ENCODE measurements at regions not wholly inside any gene's neighbourhood (a gene's known extent, or its start where the extent isn't known, plus 50 kb on each side); places are given as distances from the start of the nearest gene placed in this dataset.

GRCh38 chr12:18907728-18908127 lies 169.8 kb downstream of the CAPZA3 start:
- TF ChIP-seq CTCF (IDR thresholded peaks at IDR 0.05; ENCODE audit: extremely low read depth in 1 of 2, insufficient read depth in 1 of 2, low read depth in 1 of 2, low read length in 2 of 2) (no peak), POLR2A (IDR thresholded peaks at IDR 0.05; ENCODE audit: low read depth, low read length) (no peak), EZH2 (IDR thresholded peaks at IDR 0.05; ENCODE audit: borderline replicate concordance, low read depth, low read length, severe bottlenecking) (no peak), MYC (IDR thresholded peaks at IDR 0.05; ENCODE audit: low read depth, low read length) (no peak), MAX (IDR thresholded peaks at IDR 0.05; ENCODE audit: insufficient read depth, insufficient read length) (no peak), POLR2AphosphoS5 (IDR thresholded peaks at IDR 0.05; ENCODE audit: insufficient read depth, low read depth, low read length) (no peak)
